ENCODE measurements at regions not wholly inside any gene's neighbourhood (a gene's known extent, or its start where the extent isn't known, plus 50 kb on each side); places are given as distances from the start of the nearest gene placed in this dataset.

DNA sequence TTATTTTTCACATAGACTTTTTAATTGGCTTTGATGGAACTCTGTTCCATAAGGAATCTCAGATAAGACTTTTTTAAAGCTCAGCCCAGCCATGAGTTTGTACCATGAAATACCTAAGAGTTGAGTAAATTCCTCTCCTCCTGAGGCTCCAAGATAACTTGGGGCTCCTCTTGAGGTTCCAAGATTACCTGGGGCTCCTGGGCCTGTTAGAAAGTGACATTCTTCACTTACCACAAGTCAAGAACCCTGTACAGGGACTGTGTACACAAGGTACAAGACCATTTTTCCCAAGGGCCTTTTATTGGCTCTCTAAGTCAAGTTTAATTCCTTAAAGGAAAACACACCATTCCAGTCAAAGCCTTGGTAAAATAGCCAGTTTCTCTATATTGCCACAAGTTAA, 111.3 kb upstream of the PRR20G start:
- H3K4me2 ChIP-seq (ENCODE audit: low read length): no peak overlapping the region
- no peaks in the 10 kb centered on the region for H3K79me2 ChIP-seq (replicated peaks; ENCODE audit: insufficient read depth, low read length)
- H3K36me3 ChIP-seq (ENCODE audit: insufficient read depth, low read length): no peaks in the 10 kb centered on the region
- H2AFZ ChIP-seq (ENCODE audit: low read depth, low read length): no peak overlapping the region
- H3K27ac ChIP-seq (ENCODE audit: low read length): no peak overlapping the region
- no peak for TF ChIP-seq MXI1 (conservative IDR thresholded peaks at IDR 0.05; ENCODE audit: poor library complexity, severe bottlenecking)
- TF ChIP-seq, protein P1, sequence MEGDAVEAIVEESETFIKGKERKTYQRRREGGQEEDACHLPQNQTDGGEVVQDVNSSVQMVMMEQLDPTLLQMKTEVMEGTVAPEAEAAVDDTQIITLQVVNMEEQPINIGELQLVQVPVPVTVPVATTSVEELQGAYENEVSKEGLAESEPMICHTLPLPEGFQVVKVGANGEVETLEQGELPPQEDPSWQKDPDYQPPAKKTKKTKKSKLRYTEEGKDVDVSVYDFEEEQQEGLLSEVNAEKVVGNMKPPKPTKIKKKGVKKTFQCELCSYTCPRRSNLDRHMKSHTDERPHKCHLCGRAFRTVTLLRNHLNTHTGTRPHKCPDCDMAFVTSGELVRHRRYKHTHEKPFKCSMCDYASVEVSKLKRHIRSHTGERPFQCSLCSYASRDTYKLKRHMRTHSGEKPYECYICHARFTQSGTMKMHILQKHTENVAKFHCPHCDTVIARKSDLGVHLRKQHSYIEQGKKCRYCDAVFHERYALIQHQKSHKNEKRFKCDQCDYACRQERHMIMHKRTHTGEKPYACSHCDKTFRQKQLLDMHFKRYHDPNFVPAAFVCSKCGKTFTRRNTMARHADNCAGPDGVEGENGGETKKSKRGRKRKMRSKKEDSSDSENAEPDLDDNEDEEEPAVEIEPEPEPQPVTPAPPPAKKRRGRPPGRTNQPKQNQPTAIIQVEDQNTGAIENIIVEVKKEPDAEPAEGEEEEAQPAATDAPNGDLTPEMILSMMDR (IDR thresholded peaks at IDR 0.05; ENCODE audit: poor library complexity, severe bottlenecking): no peak
- no peak for TF ChIP-seq POLR2AphosphoS5 (IDR thresholded peaks at IDR 0.05)
- TF ChIP-seq, protein P2, sequence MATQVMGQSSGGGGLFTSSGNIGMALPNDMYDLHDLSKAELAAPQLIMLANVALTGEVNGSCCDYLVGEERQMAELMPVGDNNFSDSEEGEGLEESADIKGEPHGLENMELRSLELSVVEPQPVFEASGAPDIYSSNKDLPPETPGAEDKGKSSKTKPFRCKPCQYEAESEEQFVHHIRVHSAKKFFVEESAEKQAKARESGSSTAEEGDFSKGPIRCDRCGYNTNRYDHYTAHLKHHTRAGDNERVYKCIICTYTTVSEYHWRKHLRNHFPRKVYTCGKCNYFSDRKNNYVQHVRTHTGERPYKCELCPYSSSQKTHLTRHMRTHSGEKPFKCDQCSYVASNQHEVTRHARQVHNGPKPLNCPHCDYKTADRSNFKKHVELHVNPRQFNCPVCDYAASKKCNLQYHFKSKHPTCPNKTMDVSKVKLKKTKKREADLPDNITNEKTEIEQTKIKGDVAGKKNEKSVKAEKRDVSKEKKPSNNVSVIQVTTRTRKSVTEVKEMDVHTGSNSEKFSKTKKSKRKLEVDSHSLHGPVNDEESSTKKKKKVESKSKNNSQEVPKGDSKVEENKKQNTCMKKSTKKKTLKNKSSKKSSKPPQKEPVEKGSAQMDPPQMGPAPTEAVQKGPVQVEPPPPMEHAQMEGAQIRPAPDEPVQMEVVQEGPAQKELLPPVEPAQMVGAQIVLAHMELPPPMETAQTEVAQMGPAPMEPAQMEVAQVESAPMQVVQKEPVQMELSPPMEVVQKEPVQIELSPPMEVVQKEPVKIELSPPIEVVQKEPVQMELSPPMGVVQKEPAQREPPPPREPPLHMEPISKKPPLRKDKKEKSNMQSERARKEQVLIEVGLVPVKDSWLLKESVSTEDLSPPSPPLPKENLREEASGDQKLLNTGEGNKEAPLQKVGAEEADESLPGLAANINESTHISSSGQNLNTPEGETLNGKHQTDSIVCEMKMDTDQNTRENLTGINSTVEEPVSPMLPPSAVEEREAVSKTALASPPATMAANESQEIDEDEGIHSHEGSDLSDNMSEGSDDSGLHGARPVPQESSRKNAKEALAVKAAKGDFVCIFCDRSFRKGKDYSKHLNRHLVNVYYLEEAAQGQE (IDR thresholded peaks at IDR 0.05; ENCODE audit: borderline replicate concordance): no peak
- TF ChIP-seq EZH2 (IDR thresholded peaks at IDR 0.05; ENCODE audit: borderline replicate concordance, insufficient read depth, low read length, poor library complexity, severe bottlenecking): no peak
- TF ChIP-seq EP300 (conservative IDR thresholded peaks at IDR 0.05; ENCODE audit: poor library complexity, severe bottlenecking): no peak
- no peak for TF ChIP-seq TAF1 (IDR thresholded peaks at IDR 0.05; ENCODE audit: low read depth)
- TF ChIP-seq SMC3 (conservative IDR thresholded peaks at IDR 0.05; ENCODE audit: poor library complexity): no peak
- TF ChIP-seq RAD21 (conservative IDR thresholded peaks at IDR 0.05): no peak
- no peaks in the 10 kb centered on the region for H3K27me3 ChIP-seq (ENCODE audit: insufficient read depth, low read depth, low read length)
- no peaks in the 10 kb centered on the region for H4K20me1 ChIP-seq (ENCODE audit: insufficient read depth)
- H3F3A ChIP-seq (ENCODE audit: insufficient read depth, low read length, poor library complexity, severe bottlenecking): no peaks in the 10 kb centered on the region
- H3K9me2 ChIP-seq (ENCODE audit: insufficient read depth, low read length): no peaks in the 10 kb centered on the region
- H3K4me3 ChIP-seq (ENCODE audit: low read length): no peak overlapping the region
- no peaks in the 10 kb centered on the region for H3K9me3 ChIP-seq (ENCODE audit: low read length)
- no peak overlapping the region for H3K9ac ChIP-seq (ENCODE audit: low read length)

DNA sequence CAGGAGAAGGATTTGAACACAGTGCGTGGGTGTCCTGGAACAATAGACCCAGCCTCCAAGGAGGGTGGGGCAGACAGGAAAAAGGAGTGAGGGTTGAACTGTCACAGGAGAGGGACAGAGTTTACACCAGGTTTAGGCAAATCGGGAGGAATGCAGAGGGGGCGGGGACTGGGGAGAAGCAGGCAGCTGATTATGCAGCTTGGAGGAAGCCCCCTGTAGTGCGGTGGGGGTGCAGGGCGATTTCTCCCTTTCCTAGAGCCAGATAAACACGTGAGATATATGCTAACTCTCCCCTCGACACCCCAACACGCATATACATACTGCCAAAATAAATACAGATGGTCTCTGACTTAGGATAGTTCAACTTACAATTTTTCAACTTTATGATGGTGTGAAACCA, 108.6 kb upstream of the PRR20G start:
- no peaks in the 10 kb centered on the region for H3F3A ChIP-seq (ENCODE audit: insufficient read depth, low read length, poor library complexity, severe bottlenecking)
- H3K9ac ChIP-seq (ENCODE audit: low read length): no peak overlapping the region
- no peaks in the 10 kb centered on the region for H3K9me2 ChIP-seq (ENCODE audit: insufficient read depth, low read length)
- no peaks in the 10 kb centered on the region for H4K20me1 ChIP-seq (ENCODE audit: insufficient read depth)
- no peaks in the 10 kb centered on the region for H3K36me3 ChIP-seq (ENCODE audit: insufficient read depth, low read length)
- H3K27me3 ChIP-seq (ENCODE audit: insufficient read depth, low read depth, low read length): no peaks in the 10 kb centered on the region
- no peak overlapping the region for H3K4me3 ChIP-seq (ENCODE audit: low read length)
- no peaks in the 10 kb centered on the region for H3K9me3 ChIP-seq (ENCODE audit: low read length)
- no peak overlapping the region for H3K27ac ChIP-seq (ENCODE audit: low read length)
- H2AFZ ChIP-seq (ENCODE audit: low read depth, low read length): no peak overlapping the region
- TF ChIP-seq SMC3 (conservative IDR thresholded peaks at IDR 0.05; ENCODE audit: poor library complexity) (no peak), RAD21 (conservative IDR thresholded peaks at IDR 0.05) (no peak), MXI1 (conservative IDR thresholded peaks at IDR 0.05; ENCODE audit: poor library complexity, severe bottlenecking) (no peak), TAF1 (IDR thresholded peaks at IDR 0.05; ENCODE audit: low read depth) (no peak)
- TF ChIP-seq, protein P1 (IDR thresholded peaks at IDR 0.05; ENCODE audit: poor library complexity, severe bottlenecking): no peak
- TF ChIP-seq, protein P2 (IDR thresholded peaks at IDR 0.05; ENCODE audit: borderline replicate concordance): no peak
- no peak overlapping the region for H3K4me2 ChIP-seq (ENCODE audit: low read length)
- H3K79me2 ChIP-seq (replicated peaks; ENCODE audit: insufficient read depth, low read length): no peaks in the 10 kb centered on the region

Measured in neural cell (in vitro differentiated cells).